WTC11 (cell line): ENCODE measurements at regions not wholly inside any gene's neighbourhood (a gene's known extent, or its start where the extent isn't known, plus 50 kb on each side); places are given as distances from the start of the nearest gene placed in this dataset.

ENCODE experiments used
- ATAC-seq: fragments of 200-7000 bp; cut with Tn5 transposase; 2 replicates; pipeline ENCODE4 v1.10.0; 2021; ENCODE audit warnings: mild to moderate bottlenecking, moderate library complexity
- CTCF ChIA-PET: fragments of 300-600 bp; sonication (Branson Sonifier 250); formaldehyde crosslinking; loops from one replicate; lab custom pipeline; 2021; ENCODE audit warnings: antibody characterized with exemption; lab: Charles Lee
- POLR2A ChIA-PET: fragments of 350-600 bp; sonication (Branson Sonifier 250); formaldehyde crosslinking; loops from one replicate; lab custom pipeline; 2021; ENCODE audit warnings: antibody characterized with exemption; lab: Charles Lee
- DNase-seq: peaks from one replicate; pipeline ENCODE4 v3.0.0; 2021; ENCODE audit warnings: low spot score
- H3K27ac Mint-ChIP-seq: 2 replicates; pipeline ENCODE4 v1.8.0; 2021; ENCODE audit warnings: mixed read lengths
- H3K27me3 Mint-ChIP-seq: 2 replicates; pipeline ENCODE4 v1.8.0; 2021; ENCODE audit warnings: low read depth, mild to moderate bottlenecking, moderate library complexity, mixed read lengths
- H3K36me3 Mint-ChIP-seq: 2 replicates; pipeline ENCODE4 v1.8.0; 2021; ENCODE audit warnings: mixed read lengths
- H3K4me1 Mint-ChIP-seq: 2 replicates; pipeline ENCODE4 v1.8.0; 2022; ENCODE audit warnings: mixed read lengths
- H3K4me3 Mint-ChIP-seq: 2 replicates; pipeline ENCODE4 v1.8.0; 2021; ENCODE audit warnings: mild to moderate bottlenecking, moderate library complexity, mixed read lengths
- H3K9me3 Mint-ChIP-seq: 2 replicates; pipeline ENCODE4 v1.8.0; 2021; ENCODE audit warnings: mixed read lengths
- ATF2 ChIP-seq: sonication (generic); formaldehyde crosslinking; IDR thresholded peaks from 2 replicates; pipeline ENCODE4 v1.8.1; 2022; ENCODE audit warnings: low read depth, missing genetic modification reagents, borderline replicate concordance
- CREM ChIP-seq: sonication (generic); formaldehyde crosslinking; IDR thresholded peaks from 2 replicates; pipeline ENCODE4 v1.8.1; 2022; ENCODE audit warnings: mild to moderate bottlenecking, missing genetic modification reagents, moderate library complexity
- EMX1 ChIP-seq: fragments of 250-450 bp; sonication (Bioruptor Pico); IDR thresholded peaks from 2 replicates; pipeline ENCODE4 v1.8.0; 2021; ENCODE audit warnings: mild to moderate bottlenecking
- FOXK1 ChIP-seq: sonication (generic); formaldehyde crosslinking; IDR thresholded peaks from 2 replicates; pipeline ENCODE4 v1.8.0; 2022; ENCODE audit warnings: mild to moderate bottlenecking, moderate library complexity, missing genetic modification reagents
- HMGA2 ChIP-seq: fragments of 250-450 bp; sonication (Bioruptor Pico); IDR thresholded peaks from 2 replicates; pipeline ENCODE4 v1.4.0; 2021; ENCODE audit warnings: mild to moderate bottlenecking, moderate library complexity
- NFYB ChIP-seq: sonication (generic); formaldehyde crosslinking; conservative IDR thresholded peaks from 2 replicates; pipeline ENCODE4 v1.8.0; 2022; ENCODE audit warnings: low read depth, missing genetic modification reagents
- PRDM15 ChIP-seq: sonication (generic); formaldehyde crosslinking; IDR thresholded peaks from 2 replicates; pipeline ENCODE4 v1.8.0; 2022; ENCODE audit warnings: missing genetic modification reagents
- PRRX2 ChIP-seq: fragments of 250-450 bp; sonication (Bioruptor Pico); IDR thresholded peaks from 2 replicates; pipeline ENCODE4 v1.8.0; 2021; ENCODE audit warnings: mild to moderate bottlenecking
- SMAD4 ChIP-seq: sonication (generic); formaldehyde crosslinking; IDR thresholded peaks from 2 replicates; pipeline ENCODE4 v1.8.0; 2022; ENCODE audit warnings: mild to moderate bottlenecking, missing genetic modification reagents
- SP1 ChIP-seq: sonication (generic); formaldehyde crosslinking; conservative IDR thresholded peaks from 2 replicates; pipeline ENCODE4 v1.8.1; 2022; ENCODE audit warnings: missing genetic modification reagents
- TCF7 ChIP-seq: sonication (generic); formaldehyde crosslinking; IDR thresholded peaks from 2 replicates; pipeline ENCODE4 v1.8.0; 2022; ENCODE audit warnings: mild to moderate bottlenecking, low read depth, missing genetic modification reagents, moderate library complexity
- ZMAT4 ChIP-seq: fragments of 250-450 bp; sonication (Bioruptor Pico); IDR thresholded peaks from 2 replicates; pipeline ENCODE4 v1.9.0; 2021; ENCODE audit warnings: mild to moderate bottlenecking
- ZNF423 ChIP-seq: fragments of 250-450 bp; sonication (Bioruptor Pico); IDR thresholded peaks from 2 replicates; pipeline ENCODE4 v2.1.2; 2022; ENCODE audit warnings: mild to moderate bottlenecking, moderate library complexity
- TF ChIP-seq, protein P1 (sequence below): sonication (generic); formaldehyde crosslinking; IDR thresholded peaks from 2 replicates; pipeline ENCODE4 v1.8.1; 2023; ENCODE audit warnings: mild to moderate bottlenecking, missing genetic modification reagents
- TF ChIP-seq, protein P2 (sequence below): sonication (generic); formaldehyde crosslinking; IDR thresholded peaks from 2 replicates; pipeline ENCODE4 v1.8.0; 2022; ENCODE audit warnings: mild to moderate bottlenecking, missing genetic modification reagents
- TF ChIP-seq, protein P3 (sequence below): fragments of 250-450 bp; sonication (Bioruptor Pico); conservative IDR thresholded peaks from 2 replicates; pipeline ENCODE4 v1.9.0; 2021; ENCODE audit warnings: mild to moderate bottlenecking

DNA sequence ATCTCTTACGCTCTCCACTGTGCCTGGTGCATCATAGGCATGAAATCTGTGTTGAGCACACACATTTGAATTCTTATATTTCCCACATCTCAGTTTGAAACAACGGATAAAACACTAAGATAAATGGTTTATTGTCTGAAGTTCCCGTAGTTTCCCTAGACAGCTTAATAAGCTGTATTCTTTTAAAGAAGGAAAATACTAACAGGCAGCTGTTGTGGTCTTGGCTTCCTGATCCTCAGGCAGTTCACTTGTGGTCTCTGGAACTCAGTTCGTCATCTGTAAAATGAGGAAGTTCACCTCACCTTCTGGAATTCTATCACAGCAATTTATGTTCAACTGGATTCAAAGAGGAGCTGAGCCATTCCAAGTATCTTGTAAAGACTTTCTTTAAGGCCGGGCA, 1805.6 kb upstream of the TENM3 start (continued):
- TF ChIP-seq HMGA2 (CRISPR knock-in tag) = no peak

DNA sequence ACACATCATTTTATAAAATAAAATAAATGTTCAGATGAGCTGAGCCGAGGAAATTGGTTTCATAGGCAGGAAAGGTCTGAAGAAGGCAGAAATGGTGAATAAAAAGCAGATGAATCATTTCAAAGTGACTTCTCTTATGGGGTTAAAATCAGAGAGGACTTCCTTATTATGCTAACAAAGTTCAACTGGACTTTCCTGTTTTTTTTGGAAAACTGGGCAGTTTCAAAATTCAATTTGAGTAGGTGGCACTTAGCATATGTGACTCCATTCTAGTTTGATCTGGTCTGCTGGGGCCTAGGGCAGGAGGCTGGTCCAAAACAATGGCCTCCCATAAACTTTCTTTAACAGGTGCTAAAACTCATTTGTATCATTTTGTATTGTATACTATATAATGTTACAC, 1794.9 kb upstream of the TENM3 start:
- Mint-ChIP-seq H3K36me3 (no peaks in the 10 kb centered on the region), H3K4me1 (peaks cover 18% of the 10 kb centered on the region), H3K27ac (no peak overlapping the region), H3K27me3 (no peaks in the 10 kb centered on the region), H3K4me3 (no peak overlapping the region), H3K9me3 (no peaks in the 10 kb centered on the region)
- ATAC-seq (no peak), DNase-seq (no peak)
- no peak for TF ChIP-seq EMX1
- TF ChIP-seq NFYB (CRISPR knock-in tag) = no peak
- TF ChIP-seq FOXK1 (CRISPR knock-in tag) = no peak
- TF ChIP-seq, protein P1, sequence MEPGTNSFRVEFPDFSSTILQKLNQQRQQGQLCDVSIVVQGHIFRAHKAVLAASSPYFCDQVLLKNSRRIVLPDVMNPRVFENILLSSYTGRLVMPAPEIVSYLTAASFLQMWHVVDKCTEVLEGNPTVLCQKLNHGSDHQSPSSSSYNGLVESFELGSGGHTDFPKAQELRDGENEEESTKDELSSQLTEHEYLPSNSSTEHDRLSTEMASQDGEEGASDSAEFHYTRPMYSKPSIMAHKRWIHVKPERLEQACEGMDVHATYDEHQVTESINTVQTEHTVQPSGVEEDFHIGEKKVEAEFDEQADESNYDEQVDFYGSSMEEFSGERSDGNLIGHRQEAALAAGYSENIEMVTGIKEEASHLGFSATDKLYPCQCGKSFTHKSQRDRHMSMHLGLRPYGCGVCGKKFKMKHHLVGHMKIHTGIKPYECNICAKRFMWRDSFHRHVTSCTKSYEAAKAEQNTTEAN (CRISPR knock-in tag) = no peak
- TF ChIP-seq CREM (CRISPR knock-in tag) = no peak
- TF ChIP-seq ZMAT4 (CRISPR knock-in tag) = no peak
- no peak for TF ChIP-seq SP1 (CRISPR knock-in tag)
- TF ChIP-seq SMAD4 (CRISPR knock-in tag) = no peak
- no peak for TF ChIP-seq PRDM15 (CRISPR knock-in tag)
- no peak for TF ChIP-seq ZNF423 (CRISPR knock-in tag)
- no peak for TF ChIP-seq TCF7 (CRISPR knock-in tag)
- TF ChIP-seq, protein P2, sequence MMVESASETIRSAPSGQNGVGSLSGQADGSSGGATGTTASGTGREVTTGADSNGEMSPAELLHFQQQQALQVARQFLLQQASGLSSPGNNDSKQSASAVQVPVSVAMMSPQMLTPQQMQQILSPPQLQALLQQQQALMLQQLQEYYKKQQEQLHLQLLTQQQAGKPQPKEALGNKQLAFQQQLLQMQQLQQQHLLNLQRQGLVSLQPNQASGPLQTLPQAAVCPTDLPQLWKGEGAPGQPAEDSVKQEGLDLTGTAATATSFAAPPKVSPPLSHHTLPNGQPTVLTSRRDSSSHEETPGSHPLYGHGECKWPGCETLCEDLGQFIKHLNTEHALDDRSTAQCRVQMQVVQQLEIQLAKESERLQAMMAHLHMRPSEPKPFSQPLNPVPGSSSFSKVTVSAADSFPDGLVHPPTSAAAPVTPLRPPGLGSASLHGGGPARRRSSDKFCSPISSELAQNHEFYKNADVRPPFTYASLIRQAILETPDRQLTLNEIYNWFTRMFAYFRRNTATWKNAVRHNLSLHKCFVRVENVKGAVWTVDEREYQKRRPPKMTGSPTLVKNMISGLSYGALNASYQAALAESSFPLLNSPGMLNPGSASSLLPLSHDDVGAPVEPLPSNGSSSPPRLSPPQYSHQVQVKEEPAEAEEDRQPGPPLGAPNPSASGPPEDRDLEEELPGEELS (CRISPR knock-in tag) = no peak
- TF ChIP-seq ATF2 (CRISPR knock-in tag) = no peak
- TF ChIP-seq, protein P3, sequence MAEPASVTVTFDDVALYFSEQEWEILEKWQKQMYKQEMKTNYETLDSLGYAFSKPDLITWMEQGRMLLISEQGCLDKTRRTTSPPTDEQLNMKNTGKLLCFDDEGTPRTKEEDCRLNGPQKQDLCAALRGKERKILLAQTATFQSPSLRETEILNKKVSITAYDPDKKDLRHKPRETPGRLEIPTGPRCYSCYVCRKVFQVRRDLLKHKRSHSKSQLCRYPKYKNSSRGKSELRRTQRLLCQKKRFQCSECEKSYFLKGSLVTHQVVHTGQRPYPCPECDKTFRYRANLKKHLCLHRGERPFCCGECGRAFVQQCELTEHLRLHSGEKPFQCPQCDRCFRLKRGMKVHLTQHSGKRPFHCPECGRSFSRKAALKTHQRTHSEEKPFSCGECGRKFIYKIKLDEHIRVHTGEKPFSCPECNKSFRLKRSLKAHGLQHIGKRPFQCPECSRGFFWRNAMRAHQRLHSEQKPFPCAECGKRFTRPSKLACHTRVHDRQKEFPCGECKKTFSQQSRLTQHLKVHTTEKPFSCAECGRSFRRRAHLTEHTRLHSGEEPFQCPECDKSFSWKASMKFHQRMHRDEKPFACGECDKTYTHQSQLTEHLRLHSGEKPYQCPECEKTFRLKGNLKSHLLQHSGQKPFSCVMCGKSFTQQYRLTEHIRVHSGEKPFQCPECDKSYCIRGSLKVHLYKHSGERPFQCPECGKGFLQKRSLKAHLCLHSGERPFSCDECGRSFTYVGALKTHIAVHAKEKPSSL (CRISPR knock-in tag) = no peak
- no peak for TF ChIP-seq PRRX2 (CRISPR knock-in tag)
- ChIA-PET CTCF (interaction anchor here (1.4 to 1.5 kb wide), 2 partner anchors 48 to 83 kb away, joined by 3 to 6 read pairs; no protein-coding TSS in a partner anchor), POLR2A (no interaction called here)
